IMR-90 (cell line): ENCODE measurements at regions not wholly inside any gene's neighbourhood (a gene's known extent, or its start where the extent isn't known, plus 50 kb on each side); places are given as distances from the start of the nearest gene placed in this dataset.

Source experiments
- ATAC-seq: fragments of 200-7000 bp; cut with Tn5 transposase; 2 replicates; pipeline ENCODE4 v1.9.1; 2020; ENCODE audit warnings: low read depth, mild to moderate bottlenecking, moderate library complexity
- BruUV-seq: library from RNA; stranded (reverse); fragments of 400-500 nt; replicated peaks from 2 replicates; lab custom pipeline; 2021; lab: Mats Ljungman, UMichigan
- CTCF ChIA-PET: fragments of 300-600 bp; formaldehyde crosslinking; extraction: SDS; loops from one replicate; lab custom pipeline; 2021; ENCODE audit warnings: antibody characterized with exemption; lab: Yijun Ruan, JAX
- POLR2A ChIA-PET: fragments of 300-600 bp; sonication (Branson Sonifier 250); formaldehyde crosslinking; loops from one replicate; lab custom pipeline; 2022; ENCODE audit warnings: antibody characterized with exemption; ENCODE audit not compliant: unreplicated experiment; lab: Charles Lee
- DNase-seq: peaks from one replicate; pipeline ENCODE4 v3.0.0; 2013
- H2AFZ ChIP-seq: replicated peaks from 2 replicates; pipeline ENCODE3; 2013; ENCODE audit warnings: low read length, mild to moderate bottlenecking; ENCODE audit not compliant: poor library complexity
- H2AK5ac ChIP-seq: 2 replicates; pipeline ENCODE4 v1.6.1; 2013; ENCODE audit warnings: low read depth, low read length, inconsistent platforms
- H2AK9ac ChIP-seq: replicated peaks from 2 replicates; pipeline ENCODE3; 2013; ENCODE audit warnings: mild to moderate bottlenecking, low read depth, low read length, moderate library complexity; ENCODE audit not compliant: poor library complexity
- H2BK120ac ChIP-seq: 2 replicates; pipeline ENCODE4 v1.6.1; 2013; ENCODE audit warnings: low read depth, low read length, inconsistent platforms
- H2BK15ac ChIP-seq: 3 replicates; pipeline ENCODE4 v1.6.1; 2013; ENCODE audit warnings: low read depth, low read length, inconsistent platforms
- H2BK20ac ChIP-seq: 2 replicates; pipeline ENCODE4 v1.6.1; 2013; ENCODE audit warnings: low read depth, mild to moderate bottlenecking, inconsistent platforms, low read length, moderate library complexity
- H2BK5ac ChIP-seq: 2 replicates; pipeline ENCODE4 v1.6.1; 2013; ENCODE audit warnings: mild to moderate bottlenecking, low read depth, low read length, inconsistent platforms; ENCODE audit not compliant: poor library complexity, severe bottlenecking
- H3K14ac ChIP-seq: replicated peaks from 2 replicates; pipeline ENCODE4 v1.6.1; 2013; ENCODE audit warnings: low read depth, low read length, inconsistent platforms
- H3K18ac ChIP-seq: 2 replicates; pipeline ENCODE4 v1.6.1; 2013; ENCODE audit warnings: low read depth, low read length, control low read depth
- H3K23ac ChIP-seq: 2 replicates; pipeline ENCODE4 v1.6.1; 2013; ENCODE audit warnings: low read depth, low read length, inconsistent platforms
- H3K27ac ChIP-seq: 2 replicates; pipeline ENCODE4 v1.5.1; 2013; ENCODE audit warnings: mild to moderate bottlenecking, control low read depth, low read length; ENCODE audit not compliant: insufficient read depth
- H3K27me3 ChIP-seq: 2 replicates; pipeline ENCODE4 v1.6.1; 2013; ENCODE audit warnings: low read length; ENCODE audit not compliant: control insufficient read depth, insufficient read depth
- H3K36me3 ChIP-seq: 2 replicates; pipeline ENCODE4 v1.6.1; 2013; ENCODE audit warnings: low read length, mixed read lengths; ENCODE audit not compliant: control insufficient read depth, insufficient read depth
- H3K4ac ChIP-seq: 2 replicates; pipeline ENCODE4 v1.6.1; 2013; ENCODE audit warnings: low read depth, low read length, inconsistent platforms
- H3K4me1 ChIP-seq: 2 replicates; pipeline ENCODE4 v1.6.1; 2013; ENCODE audit warnings: low read length, mixed read lengths; ENCODE audit not compliant: control insufficient read depth, insufficient read depth
- H3K4me2 ChIP-seq: 2 replicates; pipeline ENCODE4 v1.6.1; 2013; ENCODE audit warnings: low read depth, mild to moderate bottlenecking, control low read depth, low read length, moderate library complexity
- H3K4me3 ChIP-seq: 2 replicates; pipeline ENCODE4 v1.5.1; 2013; ENCODE audit warnings: low read depth, mild to moderate bottlenecking, control low read depth, low read length, moderate library complexity; ENCODE audit not compliant: insufficient read depth
- H3K56ac ChIP-seq: 2 replicates; pipeline ENCODE4 v1.6.1; 2013; ENCODE audit warnings: low read length, inconsistent platforms; ENCODE audit not compliant: insufficient read depth; ENCODE audit errors: extremely low read depth
- H3K79me1 ChIP-seq, 2 experiments: 2 replicates each; pipeline ENCODE4 v1.6.1; 2013; ENCODE audit warnings: low read length in 2 of 2, inconsistent platforms in 1 of 2, low read depth in 1 of 2
- H3K9ac ChIP-seq: 2 replicates; pipeline ENCODE4 v1.6.1; 2013; ENCODE audit warnings: low read depth, low read length, control low read depth
- H3K9me1 ChIP-seq: 2 replicates; pipeline ENCODE4 v1.6.1; 2013; ENCODE audit warnings: low read length, inconsistent platforms; ENCODE audit not compliant: insufficient read depth
- H3K9me3 ChIP-seq: 2 replicates; pipeline ENCODE4 v1.6.1; 2013; ENCODE audit warnings: low read length; ENCODE audit not compliant: control insufficient read depth, insufficient read depth
- H4K20me1 ChIP-seq: 2 replicates; pipeline ENCODE4 v1.6.1; 2013; ENCODE audit warnings: low read length, inconsistent platforms; ENCODE audit not compliant: insufficient read depth
- H4K5ac ChIP-seq: 2 replicates; pipeline ENCODE4 v1.6.1; 2013; ENCODE audit warnings: mild to moderate bottlenecking, low read depth, low read length, control low read depth
- H4K8ac ChIP-seq, 2 experiments: 2 replicates each; pipeline ENCODE4 v1.6.1; 2013; ENCODE audit warnings: low read depth in 2 of 2, low read length in 2 of 2, control low read depth in 1 of 2, inconsistent platforms in 1 of 2
- H4K91ac ChIP-seq: 2 replicates; pipeline ENCODE4 v1.6.1; 2013; ENCODE audit warnings: low read depth, low read length, inconsistent platforms; ENCODE audit not compliant: insufficient read depth
- BHLHE40 ChIP-seq: fragments of 150-350 bp; IDR thresholded peaks from 2 replicates; pipeline ENCODE4 v1.6.1; 2016; ENCODE audit warnings: mild to moderate bottlenecking, low read depth, low read length
- CEBPB ChIP-seq: IDR thresholded peaks from 2 replicates; pipeline ENCODE4 v1.6.1; 2012; ENCODE audit warnings: low read depth, low read length, improper control_type of control experiment
- CHD1 ChIP-seq: IDR thresholded peaks from 2 replicates; pipeline ENCODE4 v1.6.1; 2012; ENCODE audit warnings: low read depth, low read length, improper control_type of control experiment
- CTCF ChIP-seq: conservative IDR thresholded peaks from 2 replicates; pipeline ENCODE4 v1.5.1; 2012; ENCODE audit warnings: mild to moderate bottlenecking, low read depth, low read length, improper control_type of control experiment
- ELK1 ChIP-seq: fragments of 150-350 bp; IDR thresholded peaks from 2 replicates; pipeline ENCODE4 v1.6.1; 2016; ENCODE audit warnings: low read depth, mild to moderate bottlenecking, low read length, moderate library complexity, borderline replicate concordance
- FOS ChIP-seq: fragments of 150-350 bp; IDR thresholded peaks from 2 replicates; pipeline ENCODE4 v1.6.1; 2016; ENCODE audit warnings: low read depth, low read length
- MAFK ChIP-seq: IDR thresholded peaks from 2 replicates; pipeline ENCODE4 v1.6.1; 2012; ENCODE audit warnings: low read depth, low read length, improper control_type of control experiment
- MAZ ChIP-seq: IDR thresholded peaks from 2 replicates; pipeline ENCODE4 v1.6.1; 2012; ENCODE audit warnings: low read depth, mild to moderate bottlenecking, low read length, improper control_type of control experiment, moderate library complexity, borderline replicate concordance
- MXI1 ChIP-seq: IDR thresholded peaks from 2 replicates; pipeline ENCODE4 v1.6.1; 2012; ENCODE audit warnings: low read depth, mild to moderate bottlenecking, low read length, moderate library complexity, borderline replicate concordance
- NFE2L2 ChIP-seq: fragments of 150-350 bp; IDR thresholded peaks from 2 replicates; pipeline ENCODE4 v1.6.1; 2016; ENCODE audit warnings: low read depth, mild to moderate bottlenecking, low read length
- POLR2A ChIP-seq: IDR thresholded peaks from 2 replicates; pipeline ENCODE4 v1.6.1; 2012; ENCODE audit warnings: mild to moderate bottlenecking, low read depth, low read length
- RAD21 ChIP-seq: IDR thresholded peaks from 2 replicates; pipeline ENCODE4 v1.6.1; 2012; ENCODE audit warnings: low read length, improper control_type of control experiment
- RCOR1 ChIP-seq: IDR thresholded peaks from 2 replicates; pipeline ENCODE4 v1.6.1; 2012; ENCODE audit warnings: mild to moderate bottlenecking, low read length, improper control_type of control experiment; ENCODE audit not compliant: insufficient replicate concordance
- RFX5 ChIP-seq: IDR thresholded peaks from 2 replicates; pipeline ENCODE4 v1.8.0; 2012; ENCODE audit warnings: low read depth, mild to moderate bottlenecking, low read length, moderate library complexity
- SMC3 ChIP-seq: fragments of 150-350 bp; IDR thresholded peaks from 2 replicates; pipeline ENCODE4 v1.6.1; 2016; ENCODE audit warnings: low read depth, mild to moderate bottlenecking, antibody characterized with exemption, low read length, moderate library complexity
- USF2 ChIP-seq: fragments of 150-350 bp; IDR thresholded peaks from 2 replicates; pipeline ENCODE4 v1.6.1; 2017; ENCODE audit warnings: mild to moderate bottlenecking, antibody characterized with exemption, low read length, low read depth
- WGBS, 2 experiments: methylation state at CpG; one replicate each; pipeline versions ENCODE4 v1.1.5 to v1.1.7; 2013; ENCODE audit warnings: missing lambda C conversion rate in 2 of 2; ENCODE audit not compliant: insufficient read length in 1 of 2; ENCODE audit errors: extremely low coverage in 2 of 2; 5-methylcytosine and 5-hydroxymethylcytosine counted together
- dilution Hi-C: fragments of 300-500 bp; cut with HindIII; formaldehyde crosslinking; loops from one replicate; pipeline ENCODE4 v1.14.3; 2018; ENCODE audit warnings: low sequenced_read_pairs; ENCODE audit not compliant: unreplicated experiment
- in situ Hi-C: fragments of 300-500 bp; cut with MboI; formaldehyde crosslinking; loops from 3 replicates; pipeline ENCODE4 v1.14.3; 2019; ENCODE audit warnings: low sequenced_read_pairs, inconsistent platforms, mixed read lengths
- intact Hi-C: fragments of 100-400 bp; cut with micrococcal nuclease; formaldehyde crosslinking; loops from 2 replicates; pipeline ENCODE4 v1.10.0; 2022

GRCh38 chr9:93819905-93820304, 135.2 kb downstream of the BARX1 start:
- Histone ChIP-seq H2AFZ (no peak overlapping the region), H3K56ac (no peak overlapping the region), H2BK5ac (no peak overlapping the region), H3K4ac (no peak overlapping the region), H3K36me3 (no peaks in the 10 kb centered on the region), H3K4me1 (no peaks in the 10 kb centered on the region), H3K9ac (no peak overlapping the region), H4K5ac (no peak overlapping the region), H4K8ac (no peak overlapping the region), H2BK20ac (no peak overlapping the region), H2AK9ac (no peak overlapping the region), H3K18ac (no peak overlapping the region), H3K79me1 (no peaks in the 10 kb centered on the region), H4K91ac (no peak overlapping the region), H3K27me3 (peaks cover 4% of the 10 kb centered on the region; the same call in 1 of the 2 replicates), H3K14ac (no peak overlapping the region), H2AK5ac (no peak overlapping the region), H4K20me1 (no peaks in the 10 kb centered on the region), H3K23ac (no peak overlapping the region), H2BK15ac (no peak overlapping the region), H3K9me1 (no peaks in the 10 kb centered on the region), H2BK120ac (no peak overlapping the region), H3K9me3 (no peaks in the 10 kb centered on the region), H3K4me3 (no peak overlapping the region), H3K27ac (no peak overlapping the region), H3K4me2 (no peak overlapping the region)
- ATAC-seq (no peak), DNase-seq (no peak)
- TF ChIP-seq RCOR1 = no peak
- TF ChIP-seq BHLHE40 = no peak
- no peak for TF ChIP-seq NFE2L2
- no peak for TF ChIP-seq ELK1
- no peak for TF ChIP-seq CHD1
- TF ChIP-seq SMC3 = no peak
- no peak for TF ChIP-seq CTCF
- TF ChIP-seq MAZ = no peak
- TF ChIP-seq MAFK = no peak
- no peak for TF ChIP-seq FOS
- TF ChIP-seq RAD21 = no peak
- TF ChIP-seq MXI1 = no peak
- TF ChIP-seq POLR2A = no peak
- TF ChIP-seq CEBPB = no peak
- no peak for TF ChIP-seq USF2
- TF ChIP-seq RFX5 = no peak
- dilution Hi-C loops = no loop called here
- no CpG with 5 or more reads among the region's 5 CpGs for WGBS, 2 experiments
- no TSS peak for BruUV-seq
- intact Hi-C loops = no loop called here
- ChIA-PET POLR2A (no interaction called here), CTCF (no interaction called here)
- in situ Hi-C loops = no loop called here
